ENCODE measurements at regions not wholly inside any gene's neighbourhood (a gene's known extent, or its start where the extent isn't known, plus 50 kb on each side); places are given as distances from the start of the nearest gene placed in this dataset.

- TF ChIP-seq, protein P1, sequence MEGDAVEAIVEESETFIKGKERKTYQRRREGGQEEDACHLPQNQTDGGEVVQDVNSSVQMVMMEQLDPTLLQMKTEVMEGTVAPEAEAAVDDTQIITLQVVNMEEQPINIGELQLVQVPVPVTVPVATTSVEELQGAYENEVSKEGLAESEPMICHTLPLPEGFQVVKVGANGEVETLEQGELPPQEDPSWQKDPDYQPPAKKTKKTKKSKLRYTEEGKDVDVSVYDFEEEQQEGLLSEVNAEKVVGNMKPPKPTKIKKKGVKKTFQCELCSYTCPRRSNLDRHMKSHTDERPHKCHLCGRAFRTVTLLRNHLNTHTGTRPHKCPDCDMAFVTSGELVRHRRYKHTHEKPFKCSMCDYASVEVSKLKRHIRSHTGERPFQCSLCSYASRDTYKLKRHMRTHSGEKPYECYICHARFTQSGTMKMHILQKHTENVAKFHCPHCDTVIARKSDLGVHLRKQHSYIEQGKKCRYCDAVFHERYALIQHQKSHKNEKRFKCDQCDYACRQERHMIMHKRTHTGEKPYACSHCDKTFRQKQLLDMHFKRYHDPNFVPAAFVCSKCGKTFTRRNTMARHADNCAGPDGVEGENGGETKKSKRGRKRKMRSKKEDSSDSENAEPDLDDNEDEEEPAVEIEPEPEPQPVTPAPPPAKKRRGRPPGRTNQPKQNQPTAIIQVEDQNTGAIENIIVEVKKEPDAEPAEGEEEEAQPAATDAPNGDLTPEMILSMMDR (conservative IDR thresholded peaks at IDR 0.05; ENCODE audit: low read depth, low read length): no peak
- no peak for TF ChIP-seq EZH2 (IDR thresholded peaks at IDR 0.05; ENCODE audit: borderline replicate concordance, low read depth, low read length, poor library complexity, severe bottlenecking)
Observed at GRCh38 chrX:33379839-33380238, 168.5 kb upstream of the DMD start.

Data from A673 (cell line).